ENCODE measurements at regions not wholly inside any gene's neighbourhood (a gene's known extent, or its start where the extent isn't known, plus 50 kb on each side); places are given as distances from the start of the nearest gene placed in this dataset.

DNA sequence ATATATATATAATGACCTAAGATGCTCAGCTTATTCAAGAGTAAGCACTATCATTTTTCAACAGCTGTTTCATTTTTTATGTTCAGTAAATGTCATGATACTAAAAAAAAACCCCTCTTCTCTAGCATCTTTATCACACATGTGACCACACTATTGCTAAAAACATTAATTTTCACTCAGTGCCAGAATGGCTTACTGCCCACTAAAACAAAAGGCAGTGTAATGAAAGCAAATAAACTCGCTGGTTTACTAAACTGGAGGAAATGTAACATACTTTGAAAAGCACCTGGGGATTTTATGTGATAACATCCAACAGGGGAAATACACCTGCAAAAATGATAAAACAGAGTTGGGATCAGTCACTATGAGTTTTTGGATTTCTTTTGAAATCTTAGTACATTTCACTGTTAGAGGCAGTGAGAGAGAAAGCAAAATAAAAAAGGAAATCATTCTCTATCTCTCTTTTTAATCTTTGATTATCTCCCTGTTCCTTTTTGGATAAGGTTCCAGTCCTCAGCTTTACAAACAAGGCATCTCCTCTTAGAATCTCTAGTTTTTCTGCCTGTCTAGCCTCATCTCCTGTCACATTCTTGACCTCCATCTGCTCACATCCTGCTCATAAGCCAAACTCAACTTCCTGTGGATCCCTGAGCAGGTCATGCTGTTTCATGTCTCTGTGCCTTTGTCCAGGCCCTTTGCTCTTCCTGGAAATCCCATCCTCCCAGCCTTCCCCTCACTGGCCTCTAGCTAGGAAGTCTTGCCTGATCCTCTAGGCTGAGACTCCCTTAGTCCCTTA, 338.0 kb downstream of the MAN2A1 start:
- no peak for DNase-seq (ENCODE audit: low read depth in 2 of 2, low spot score in 1 of 2)

DNA sequence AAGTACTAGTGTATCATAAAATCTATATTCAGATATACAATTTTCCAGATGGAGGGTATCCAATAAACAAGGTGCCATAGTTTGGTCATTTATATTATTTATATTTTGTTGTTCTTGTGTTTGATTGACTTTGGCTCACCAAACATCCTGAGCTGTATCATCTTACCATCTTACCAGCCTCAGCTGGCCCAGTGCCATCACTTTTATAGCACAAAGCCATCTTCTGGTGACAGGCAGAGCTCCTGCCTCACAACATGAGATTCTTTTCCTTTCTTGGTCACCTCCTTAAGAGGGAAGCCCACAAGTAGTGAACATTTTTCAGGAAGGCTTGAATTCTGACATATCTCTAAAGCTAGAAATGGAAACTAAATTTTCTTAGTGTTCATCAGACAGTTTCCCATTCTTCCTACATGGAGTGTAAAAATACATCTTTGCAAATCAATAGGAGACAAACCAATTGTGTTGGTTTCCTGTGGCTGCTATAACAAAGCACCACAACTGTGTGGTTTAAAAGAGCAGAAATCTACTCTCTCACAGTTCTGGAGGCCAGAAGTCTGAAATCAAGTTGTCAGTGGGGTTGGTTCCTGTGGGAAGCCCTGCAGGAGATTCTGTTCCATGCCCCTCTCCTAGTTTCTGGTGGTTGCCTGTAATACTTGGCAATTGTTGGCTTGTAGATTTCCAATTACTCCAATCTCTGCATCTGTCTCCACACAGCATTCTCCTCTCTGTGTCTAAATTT, 341.8 kb downstream of the MAN2A1 start:
- no peak for DNase-seq (ENCODE audit: low read depth in 2 of 2, low spot score in 1 of 2)

GRCh38 chr5:110032376-110032775, 342.6 kb downstream of the MAN2A1 start:
- no peak for DNase-seq (ENCODE audit: low read depth in 2 of 2, low spot score in 1 of 2)

GRCh38 chr5:110034056-110034600, 344.4 kb downstream of the MAN2A1 start:
- DNase-seq (ENCODE audit: low read depth in 2 of 2, low spot score in 1 of 2) = no peak

DNA sequence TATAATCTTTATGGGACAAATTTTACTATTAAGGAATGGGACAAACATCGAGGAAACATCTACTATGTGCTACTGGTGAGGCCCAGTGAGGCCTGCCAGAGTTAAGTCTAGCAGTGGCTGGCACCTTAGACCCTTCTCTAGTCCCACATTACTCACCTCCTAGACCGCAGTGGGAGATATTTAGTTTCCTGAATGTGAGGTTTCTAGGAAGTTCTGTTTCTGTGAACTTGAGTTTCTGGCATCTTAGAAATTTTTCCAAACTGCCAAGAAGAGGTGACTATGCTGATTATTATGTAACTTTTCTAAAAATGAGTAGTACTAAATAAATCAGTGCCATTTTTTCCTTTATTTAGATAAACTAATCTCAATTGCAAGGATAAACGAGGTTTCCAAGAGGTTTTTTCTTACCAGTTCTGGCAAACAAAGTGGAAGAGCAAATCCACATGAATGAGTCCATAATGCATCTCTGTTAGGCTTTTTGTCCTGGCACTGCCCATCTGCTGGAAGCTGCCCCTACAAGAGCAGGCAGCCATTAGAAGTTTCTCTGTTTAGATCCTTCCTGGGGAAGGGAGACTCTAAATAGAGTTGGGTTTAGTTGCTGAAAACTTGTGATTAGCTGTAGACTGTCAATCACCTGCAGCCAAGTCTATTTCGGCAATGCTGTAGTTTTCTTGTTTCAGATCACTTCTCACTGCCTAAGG, 348.7 kb downstream of the MAN2A1 start:
- DNase-seq (ENCODE audit: low read depth in 2 of 2, low spot score in 1 of 2) = no peak

DNA sequence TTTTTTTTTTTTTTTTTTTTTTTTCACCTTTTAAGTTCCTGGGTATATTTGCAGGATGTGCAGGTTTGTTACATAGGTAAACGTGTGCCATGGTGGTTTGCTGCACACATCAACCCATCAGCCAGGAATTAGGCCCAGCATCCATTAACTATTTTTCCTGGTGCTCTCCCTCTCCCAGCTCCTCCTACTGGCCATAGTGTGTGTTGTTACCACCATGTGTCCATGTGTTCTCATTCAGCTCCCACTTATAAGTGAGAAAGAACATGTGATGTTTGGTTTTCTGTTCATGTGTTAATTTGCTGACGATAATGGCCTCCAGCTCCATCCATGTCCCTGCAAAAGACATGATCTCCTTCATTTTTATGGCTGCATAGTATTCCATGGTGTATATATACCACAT, 350.5 kb downstream of the MAN2A1 start:
- DNase-seq (ENCODE audit: low read depth in 2 of 2, low spot score in 1 of 2) = no peak

- DNase-seq (ENCODE audit: low read depth in 2 of 2, low spot score in 1 of 2) = no peak
Observed at GRCh38 chr5:110043025-110043424, 353.3 kb downstream of the MAN2A1 start.

DNA sequence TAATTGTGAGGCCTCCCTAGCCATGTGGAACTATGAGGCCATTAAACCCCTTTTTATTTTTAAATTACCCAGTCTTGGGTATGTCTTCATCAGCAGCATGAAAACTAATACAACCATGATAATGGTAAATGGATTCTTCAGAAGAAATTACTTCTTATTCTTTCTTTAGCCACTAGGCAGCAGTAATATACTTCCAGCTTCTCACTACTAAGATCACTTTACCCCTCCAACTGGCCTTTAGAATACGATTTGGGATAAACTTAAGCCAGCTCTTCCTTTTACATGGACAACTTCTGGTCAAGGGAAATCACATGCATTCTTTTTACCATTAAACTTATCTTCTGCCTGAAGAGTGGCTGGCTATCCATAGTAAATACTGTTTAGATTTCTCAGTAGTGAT, 355.4 kb downstream of the MAN2A1 start:
- no peak for DNase-seq (ENCODE audit: low read depth in 2 of 2, low spot score in 1 of 2)

- no peak for DNase-seq (ENCODE audit: low read depth in 2 of 2, low spot score in 1 of 2)
Observed at GRCh38 chr5:110048491-110048890, 358.8 kb downstream of the MAN2A1 start.

- DNase-seq (ENCODE audit: low read depth in 2 of 2, low spot score in 1 of 2) = no peak
Observed at GRCh38 chr5:110049816-110050215, 360.1 kb downstream of the MAN2A1 start.

- no peak for DNase-seq (ENCODE audit: low read depth in 2 of 2, low spot score in 1 of 2)
Observed at GRCh38 chr5:110050640-110051345, 361.1 kb downstream of the MAN2A1 start.

- no peak for DNase-seq (ENCODE audit: low read depth in 2 of 2, low spot score in 1 of 2)
Observed at GRCh38 chr5:110053205-110053604, 363.5 kb downstream of the MAN2A1 start.

DNA sequence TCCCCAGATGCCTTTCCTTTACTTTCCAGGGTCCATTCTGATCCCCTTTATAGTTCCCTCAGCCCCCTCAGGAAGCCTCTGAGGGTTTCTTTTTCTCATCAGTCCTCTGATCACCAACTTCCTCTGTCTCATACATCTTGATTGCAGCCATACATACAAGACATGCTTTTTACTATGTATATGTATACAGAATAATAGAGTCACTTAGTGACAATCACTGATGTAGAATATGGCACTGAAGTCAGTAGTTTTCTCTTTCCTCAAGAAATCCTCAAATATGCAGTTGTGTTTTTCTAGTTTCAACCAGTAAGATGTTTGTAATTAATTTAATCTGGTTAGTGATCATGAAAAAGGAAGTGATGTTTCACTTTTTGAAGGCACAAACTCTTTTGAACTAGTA, 364.1 kb downstream of the MAN2A1 start:
- DNase-seq (ENCODE audit: low read depth in 2 of 2, low spot score in 1 of 2) = no peak

DNA sequence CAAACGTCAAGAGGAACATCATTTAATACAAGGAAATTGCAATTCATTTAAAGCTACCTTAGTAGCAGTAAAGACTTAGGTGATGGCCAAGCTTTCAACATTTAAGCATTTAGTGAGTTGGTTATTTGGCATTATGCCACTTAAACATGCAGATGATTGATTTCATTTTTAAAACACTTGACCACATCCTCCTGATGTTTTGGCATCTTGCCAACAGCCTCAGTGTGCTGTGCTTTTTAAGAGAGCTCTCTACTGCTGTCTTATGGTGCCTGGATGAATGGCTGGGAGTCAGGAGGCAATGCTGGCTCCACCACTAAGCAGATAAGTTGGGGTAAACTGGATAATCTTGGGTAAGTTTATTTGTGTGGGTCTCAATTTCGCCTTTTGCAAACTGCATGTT, 364.5 kb downstream of the MAN2A1 start:
- peak; percentile 41 to 46 for DNase-seq (ENCODE audit: low read depth in 2 of 2, low spot score in 1 of 2)

DNA sequence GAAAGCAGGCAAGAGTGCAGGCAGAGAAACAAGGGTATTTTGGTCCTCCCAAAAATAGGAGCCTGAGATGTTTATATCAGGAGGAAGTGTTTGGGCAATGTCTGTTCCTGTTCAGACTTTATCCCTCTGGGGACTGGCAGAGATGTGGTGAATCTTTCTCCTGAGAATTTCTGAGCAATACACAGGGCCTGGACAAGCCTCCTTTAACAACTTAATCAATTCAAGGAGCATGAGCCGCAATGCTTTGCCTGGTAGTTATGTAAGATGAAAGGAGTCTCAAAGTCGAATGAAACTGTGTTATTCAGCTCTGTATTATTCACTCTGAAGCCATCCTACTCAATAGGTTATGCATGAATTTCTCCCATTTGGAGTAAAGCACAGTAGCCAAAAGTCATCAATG, 365.6 kb downstream of the MAN2A1 start:
- no peak for DNase-seq (ENCODE audit: low read depth in 2 of 2, low spot score in 1 of 2)

DNA sequence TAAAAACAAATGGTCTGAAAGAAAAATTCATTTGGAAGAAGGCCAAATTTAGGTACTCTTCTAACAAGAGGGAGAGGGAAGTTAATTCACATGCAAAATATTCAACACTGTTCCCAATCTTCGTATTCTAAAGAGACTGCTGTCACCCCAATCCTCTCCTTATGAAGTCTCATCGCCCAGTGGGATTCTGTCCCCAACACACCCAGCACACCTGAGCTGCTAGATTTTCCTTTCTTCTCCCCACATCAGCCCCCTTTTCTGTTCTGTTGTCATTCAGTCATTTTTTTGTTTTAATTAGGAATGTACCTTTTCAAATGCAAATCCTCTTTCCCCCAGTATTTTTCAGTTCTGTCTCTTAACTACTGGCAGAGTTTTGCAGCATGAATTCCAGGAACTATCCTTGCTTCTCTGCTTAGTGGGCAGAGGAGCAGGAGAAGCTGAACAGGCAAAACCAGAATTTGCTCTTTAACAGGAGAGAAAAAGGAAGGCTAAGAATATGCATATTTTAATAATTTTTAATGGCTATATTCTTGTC, 366.9 kb downstream of the MAN2A1 start:
- no peak for DNase-seq (ENCODE audit: low read depth in 2 of 2, low spot score in 1 of 2)

DNA sequence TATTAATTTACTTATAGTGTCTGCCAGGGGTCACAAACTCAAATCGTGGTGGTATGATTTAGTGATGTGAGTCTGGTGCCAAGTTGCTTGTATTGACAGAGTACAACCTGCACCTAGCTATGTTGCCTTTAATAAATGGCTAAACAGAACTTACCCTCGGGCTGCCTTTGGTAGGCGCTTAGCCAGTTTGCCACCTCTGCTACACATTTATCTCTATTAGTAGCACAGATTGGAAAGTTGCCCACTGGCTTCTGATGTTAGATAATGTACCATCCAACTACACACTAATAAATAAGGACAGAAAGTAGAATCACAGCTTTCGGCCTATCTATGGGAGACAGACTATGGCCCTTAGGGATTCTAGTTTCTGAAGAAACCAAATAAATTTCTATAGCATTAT, 368.4 kb downstream of the MAN2A1 start:
- DNase-seq (ENCODE audit: low read depth in 2 of 2, low spot score in 1 of 2) = no peak

GRCh38 chr5:110062246-110062645, 372.5 kb downstream of the MAN2A1 start:
- DNase-seq (ENCODE audit: low read depth in 2 of 2, low spot score in 1 of 2) = no peak

- no peak for DNase-seq (ENCODE audit: low read depth in 2 of 2, low spot score in 1 of 2)
Observed at GRCh38 chr5:110063640-110064602, 374.2 kb downstream of the MAN2A1 start.

Data from stimulated activated CD8-positive, alpha-beta memory T cell treated with anti-CD3 and anti-CD28 coated beads, Interleukin-4, amount 100 ng/mL, for 1 hour (primary cell).